ENCODE measurements at regions not wholly inside any gene's neighbourhood (a gene's known extent, or its start where the extent isn't known, plus 50 kb on each side); places are given as distances from the start of the nearest gene placed in this dataset.

DNA sequence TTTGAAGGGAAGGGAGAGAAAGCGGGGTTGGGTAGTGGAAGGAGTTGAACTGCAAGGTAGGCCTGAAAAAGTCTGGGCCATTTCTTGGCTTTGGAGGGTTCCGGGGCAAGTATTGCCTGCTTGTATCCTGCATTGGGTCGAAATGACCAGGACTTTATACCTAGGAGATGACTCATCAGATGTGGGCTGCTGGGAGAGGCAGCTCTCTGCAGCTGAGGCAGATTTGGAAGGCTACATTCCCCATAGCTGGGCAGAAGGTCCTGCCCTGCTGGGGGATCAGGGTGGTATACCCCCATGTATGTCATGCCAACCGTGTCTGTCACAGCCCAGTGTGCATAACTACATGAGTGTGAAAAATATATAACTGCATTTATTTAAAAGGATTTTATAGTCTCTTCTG lies 171.8 kb upstream of the SPRED2 start:
- TF ChIP-seq, protein P1, sequence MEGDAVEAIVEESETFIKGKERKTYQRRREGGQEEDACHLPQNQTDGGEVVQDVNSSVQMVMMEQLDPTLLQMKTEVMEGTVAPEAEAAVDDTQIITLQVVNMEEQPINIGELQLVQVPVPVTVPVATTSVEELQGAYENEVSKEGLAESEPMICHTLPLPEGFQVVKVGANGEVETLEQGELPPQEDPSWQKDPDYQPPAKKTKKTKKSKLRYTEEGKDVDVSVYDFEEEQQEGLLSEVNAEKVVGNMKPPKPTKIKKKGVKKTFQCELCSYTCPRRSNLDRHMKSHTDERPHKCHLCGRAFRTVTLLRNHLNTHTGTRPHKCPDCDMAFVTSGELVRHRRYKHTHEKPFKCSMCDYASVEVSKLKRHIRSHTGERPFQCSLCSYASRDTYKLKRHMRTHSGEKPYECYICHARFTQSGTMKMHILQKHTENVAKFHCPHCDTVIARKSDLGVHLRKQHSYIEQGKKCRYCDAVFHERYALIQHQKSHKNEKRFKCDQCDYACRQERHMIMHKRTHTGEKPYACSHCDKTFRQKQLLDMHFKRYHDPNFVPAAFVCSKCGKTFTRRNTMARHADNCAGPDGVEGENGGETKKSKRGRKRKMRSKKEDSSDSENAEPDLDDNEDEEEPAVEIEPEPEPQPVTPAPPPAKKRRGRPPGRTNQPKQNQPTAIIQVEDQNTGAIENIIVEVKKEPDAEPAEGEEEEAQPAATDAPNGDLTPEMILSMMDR (IDR thresholded peaks at IDR 0.05; ENCODE audit: insufficient read depth, low read length, poor library complexity, severe bottlenecking): no peak
- no peak for TF ChIP-seq EZH2phosphoT487 (conservative IDR thresholded peaks at IDR 0.05; ENCODE audit: low read length)
